B cell (primary cell): ENCODE measurements at regions not wholly inside any gene's neighbourhood (a gene's known extent, or its start where the extent isn't known, plus 50 kb on each side); places are given as distances from the start of the nearest gene placed in this dataset.

ENCODE experiments used
- EZH2 ChIP-seq: IDR thresholded peaks from 2 replicates; pipeline ENCODE4 v1.6.1; 2012; ENCODE audit warnings: borderline replicate concordance, low read depth, mild to moderate bottlenecking, moderate library complexity, low read length; ENCODE audit not compliant: insufficient read depth, poor library complexity, severe bottlenecking
- TF ChIP-seq, protein P1 (sequence below): fragments of 200-600 bp; IDR thresholded peaks from one replicate; pipeline ENCODE4 v1.8.0; 2022; ENCODE audit warnings: antibody characterized with exemption, mild to moderate bottlenecking

DNA sequence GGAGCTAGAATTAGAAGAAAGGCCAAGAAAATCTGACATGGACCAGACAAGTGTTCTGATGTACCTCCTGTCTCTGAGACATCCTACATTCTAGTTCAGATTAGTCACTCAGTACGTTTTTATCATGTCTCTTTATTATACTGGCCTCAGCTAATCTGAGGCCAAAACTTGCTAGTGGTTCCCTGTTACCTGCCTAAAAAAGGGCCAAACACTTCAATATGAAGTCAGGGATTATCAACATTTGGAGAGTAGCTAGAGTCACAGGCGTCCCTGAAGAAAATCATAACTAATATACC is 587.4 kb downstream of the PRELID2 start:
- TF ChIP-seq, protein P1, sequence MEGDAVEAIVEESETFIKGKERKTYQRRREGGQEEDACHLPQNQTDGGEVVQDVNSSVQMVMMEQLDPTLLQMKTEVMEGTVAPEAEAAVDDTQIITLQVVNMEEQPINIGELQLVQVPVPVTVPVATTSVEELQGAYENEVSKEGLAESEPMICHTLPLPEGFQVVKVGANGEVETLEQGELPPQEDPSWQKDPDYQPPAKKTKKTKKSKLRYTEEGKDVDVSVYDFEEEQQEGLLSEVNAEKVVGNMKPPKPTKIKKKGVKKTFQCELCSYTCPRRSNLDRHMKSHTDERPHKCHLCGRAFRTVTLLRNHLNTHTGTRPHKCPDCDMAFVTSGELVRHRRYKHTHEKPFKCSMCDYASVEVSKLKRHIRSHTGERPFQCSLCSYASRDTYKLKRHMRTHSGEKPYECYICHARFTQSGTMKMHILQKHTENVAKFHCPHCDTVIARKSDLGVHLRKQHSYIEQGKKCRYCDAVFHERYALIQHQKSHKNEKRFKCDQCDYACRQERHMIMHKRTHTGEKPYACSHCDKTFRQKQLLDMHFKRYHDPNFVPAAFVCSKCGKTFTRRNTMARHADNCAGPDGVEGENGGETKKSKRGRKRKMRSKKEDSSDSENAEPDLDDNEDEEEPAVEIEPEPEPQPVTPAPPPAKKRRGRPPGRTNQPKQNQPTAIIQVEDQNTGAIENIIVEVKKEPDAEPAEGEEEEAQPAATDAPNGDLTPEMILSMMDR = no peak
- TF ChIP-seq EZH2 = no peak
